ENCODE measurements at regions not wholly inside any gene's neighbourhood (a gene's known extent, or its start where the extent isn't known, plus 50 kb on each side); places are given as distances from the start of the nearest gene placed in this dataset.
"Not testable (repeated sequence)": the region's sequence is repeated elsewhere in the genome, so short reads cannot be mapped to it uniquely, and the experiment has no call there.

DNA sequence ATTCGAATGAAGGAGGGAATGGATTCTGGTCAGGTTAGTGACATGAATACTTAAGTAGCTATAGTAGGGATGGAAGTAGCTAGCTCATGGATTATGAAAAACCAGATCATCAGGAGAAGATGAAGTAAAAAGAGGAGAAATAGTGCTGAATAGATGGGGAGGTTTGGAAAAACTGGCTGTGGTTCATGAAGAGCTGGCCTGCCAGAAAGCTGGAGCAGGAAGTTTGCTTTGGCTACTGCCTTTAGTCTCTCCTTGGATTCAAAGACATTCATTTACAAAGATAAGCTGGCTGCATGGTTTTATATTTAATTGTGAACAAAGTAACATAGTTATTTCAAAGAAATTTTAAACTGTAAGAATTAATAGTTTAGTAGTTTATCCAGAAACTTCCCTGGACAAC lies 567.0 kb downstream of the RIT2 start:
- Histone ChIP-seq H3K9me3 (ENCODE audit: control insufficient read depth, low read depth, low read length) (no peaks in the 10 kb centered on the region), H3K36me3 (ENCODE audit: control insufficient read depth in 2 of 2, extremely low read depth in 1 of 2, insufficient read depth in 2 of 2, low read length in 2 of 2) (no peaks in the 10 kb centered on the region), H3K9ac (ENCODE audit: control insufficient read depth, extremely low read depth, insufficient read depth, low read length) (no peak overlapping the region), H3K27ac (ENCODE audit: control insufficient read depth, insufficient read depth, low read length) (no peak overlapping the region), H3K4me3 (ENCODE audit: control insufficient read depth in 2 of 3, extremely low read depth in 1 of 3, insufficient read depth in 2 of 3, low read depth in 1 of 3, low read length in 3 of 3) (no peak overlapping the region), H3K9me1 (ENCODE audit: control insufficient read depth, extremely low read depth, insufficient read depth, low read length) (no peaks in the 10 kb centered on the region), H3K79me2 (ENCODE audit: control insufficient read depth, insufficient read depth, low read length) (no peaks in the 10 kb centered on the region), H4K20me1 (ENCODE audit: control insufficient read depth, extremely low read depth, insufficient read depth, low read length) (no peaks in the 10 kb centered on the region), H3K4me1 (ENCODE audit: control insufficient read depth, extremely low read depth, insufficient read depth, low read length) (no peaks in the 10 kb centered on the region), H3K4me2 (ENCODE audit: control insufficient read depth, extremely low read depth, insufficient read depth, low read depth, low read length) (no peak overlapping the region), H2AFZ (ENCODE audit: control insufficient read depth, low read length) (no peak overlapping the region), H3K27me3 (ENCODE audit: control insufficient read depth, extremely low read depth, insufficient read depth, low read length) (no peaks in the 10 kb centered on the region)
- no peak for DNase-seq (ENCODE audit: low read depth, low spot score)
- dilution Hi-C loops (cut with MboI; ENCODE audit: extremely low pct_ligation_motif_present, low sequenced_read_pairs): no loop called here
- no peak for FAIRE-seq
- TF ChIP-seq, protein P1, sequence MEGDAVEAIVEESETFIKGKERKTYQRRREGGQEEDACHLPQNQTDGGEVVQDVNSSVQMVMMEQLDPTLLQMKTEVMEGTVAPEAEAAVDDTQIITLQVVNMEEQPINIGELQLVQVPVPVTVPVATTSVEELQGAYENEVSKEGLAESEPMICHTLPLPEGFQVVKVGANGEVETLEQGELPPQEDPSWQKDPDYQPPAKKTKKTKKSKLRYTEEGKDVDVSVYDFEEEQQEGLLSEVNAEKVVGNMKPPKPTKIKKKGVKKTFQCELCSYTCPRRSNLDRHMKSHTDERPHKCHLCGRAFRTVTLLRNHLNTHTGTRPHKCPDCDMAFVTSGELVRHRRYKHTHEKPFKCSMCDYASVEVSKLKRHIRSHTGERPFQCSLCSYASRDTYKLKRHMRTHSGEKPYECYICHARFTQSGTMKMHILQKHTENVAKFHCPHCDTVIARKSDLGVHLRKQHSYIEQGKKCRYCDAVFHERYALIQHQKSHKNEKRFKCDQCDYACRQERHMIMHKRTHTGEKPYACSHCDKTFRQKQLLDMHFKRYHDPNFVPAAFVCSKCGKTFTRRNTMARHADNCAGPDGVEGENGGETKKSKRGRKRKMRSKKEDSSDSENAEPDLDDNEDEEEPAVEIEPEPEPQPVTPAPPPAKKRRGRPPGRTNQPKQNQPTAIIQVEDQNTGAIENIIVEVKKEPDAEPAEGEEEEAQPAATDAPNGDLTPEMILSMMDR (optimal IDR thresholded peaks at IDR 0.05 in 1 of 3, IDR thresholded peaks at IDR 0.05 in 1 of 3, conservative IDR thresholded peaks at IDR 0.05 in 1 of 3; ENCODE audit: extremely low read depth in 1 of 3, insufficient read depth in 2 of 3, low read length in 3 of 3): no peak
- no peak for TF ChIP-seq EZH2 (IDR thresholded peaks at IDR 0.05; ENCODE audit: low read length)

DNA sequence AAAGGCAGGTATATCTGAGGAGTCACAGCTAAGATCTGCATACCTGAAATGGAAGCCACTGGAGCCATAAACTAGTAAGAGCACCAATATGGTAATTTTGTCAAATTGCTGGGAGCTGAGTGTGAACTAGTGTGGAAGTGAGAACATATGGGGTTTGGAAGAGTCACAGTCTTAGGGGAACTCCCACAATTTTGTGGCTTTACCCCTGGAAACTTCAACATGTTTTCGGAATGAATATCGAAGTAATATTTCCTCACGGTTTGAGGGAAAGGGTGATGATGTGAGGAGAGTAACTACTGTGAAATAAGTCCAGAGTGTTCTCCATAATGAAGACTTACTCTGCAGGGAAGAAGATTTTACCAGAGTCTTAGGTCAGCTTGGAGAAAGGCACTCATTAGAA lies 565.9 kb downstream of the RIT2 start:
- Histone ChIP-seq H3K27ac (ENCODE audit: control insufficient read depth, insufficient read depth, low read length) (no peak overlapping the region), H3K4me2 (ENCODE audit: control insufficient read depth, extremely low read depth, insufficient read depth, low read depth, low read length) (no peak overlapping the region), H3K9ac (ENCODE audit: control insufficient read depth, extremely low read depth, insufficient read depth, low read length) (no peak overlapping the region), H3K79me2 (ENCODE audit: control insufficient read depth, insufficient read depth, low read length) (no peaks in the 10 kb centered on the region), H3K9me3 (ENCODE audit: control insufficient read depth, low read depth, low read length) (no peaks in the 10 kb centered on the region), H3K4me1 (ENCODE audit: control insufficient read depth, extremely low read depth, insufficient read depth, low read length) (no peaks in the 10 kb centered on the region), H3K27me3 (ENCODE audit: control insufficient read depth, extremely low read depth, insufficient read depth, low read length) (no peaks in the 10 kb centered on the region), H2AFZ (ENCODE audit: control insufficient read depth, low read length) (no peak overlapping the region), H3K36me3 (ENCODE audit: control insufficient read depth in 2 of 2, extremely low read depth in 1 of 2, insufficient read depth in 2 of 2, low read length in 2 of 2) (no peaks in the 10 kb centered on the region), H3K9me1 (ENCODE audit: control insufficient read depth, extremely low read depth, insufficient read depth, low read length) (no peaks in the 10 kb centered on the region), H4K20me1 (ENCODE audit: control insufficient read depth, extremely low read depth, insufficient read depth, low read length) (no peaks in the 10 kb centered on the region), H3K4me3 (ENCODE audit: control insufficient read depth in 2 of 3, extremely low read depth in 1 of 3, insufficient read depth in 2 of 3, low read depth in 1 of 3, low read length in 3 of 3) (no peak overlapping the region)
- dilution Hi-C loops (cut with MboI; ENCODE audit: extremely low pct_ligation_motif_present, low sequenced_read_pairs): no loop called here
- no peak for TF ChIP-seq EZH2 (IDR thresholded peaks at IDR 0.05; ENCODE audit: low read length)
- TF ChIP-seq, protein P1 (optimal IDR thresholded peaks at IDR 0.05 in 1 of 3, IDR thresholded peaks at IDR 0.05 in 1 of 3, conservative IDR thresholded peaks at IDR 0.05 in 1 of 3; ENCODE audit: extremely low read depth in 1 of 3, insufficient read depth in 2 of 3, low read length in 3 of 3): no peak
- DNase-seq (ENCODE audit: low read depth, low spot score) (no peak), FAIRE-seq (no peak)

DNA sequence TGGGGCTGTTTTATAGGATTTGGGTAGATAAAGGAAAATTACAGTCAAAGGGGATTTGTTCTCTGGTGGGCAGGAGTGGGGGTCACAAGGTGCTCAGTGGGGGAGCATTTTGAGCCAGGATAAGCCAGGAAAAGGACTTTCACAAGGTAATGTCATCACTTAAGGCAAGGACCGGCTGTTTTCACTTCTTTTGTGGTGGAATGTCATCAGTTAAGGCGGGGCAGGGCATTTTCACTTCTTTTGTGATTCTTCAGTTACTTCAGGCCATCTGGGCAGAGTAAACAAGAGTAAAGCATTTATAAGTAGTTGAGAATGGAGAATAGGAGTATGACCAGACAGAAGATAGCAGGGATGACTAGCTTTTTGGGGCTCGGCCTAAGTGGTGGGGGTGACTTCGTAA lies 562.9 kb downstream of the RIT2 start:
- not testable (repeated sequence) for FAIRE-seq; DNase-seq (ENCODE audit: low read depth, low spot score)

More for the DNA sequence above, 562.9 kb downstream of the RIT2 start:
- H3K9me1 ChIP-seq (ENCODE audit: control insufficient read depth, extremely low read depth, insufficient read depth, low read length); H3K27ac ChIP-seq (ENCODE audit: control insufficient read depth, insufficient read depth, low read length); H3K4me2 ChIP-seq (ENCODE audit: control insufficient read depth, extremely low read depth, insufficient read depth, low read depth, low read length); H3K4me3 ChIP-seq (ENCODE audit: control insufficient read depth in 2 of 3, extremely low read depth in 1 of 3, insufficient read depth in 2 of 3, low read depth in 1 of 3, low read length in 3 of 3); dilution Hi-C loops (cut with MboI; ENCODE audit: extremely low pct_ligation_motif_present, low sequenced_read_pairs); H3K27me3 ChIP-seq (ENCODE audit: control insufficient read depth, extremely low read depth, insufficient read depth, low read length); H3K9me3 ChIP-seq (ENCODE audit: control insufficient read depth, low read depth, low read length); H3K4me1 ChIP-seq (ENCODE audit: control insufficient read depth, extremely low read depth, insufficient read depth, low read length); H3K79me2 ChIP-seq (ENCODE audit: control insufficient read depth, insufficient read depth, low read length); H4K20me1 ChIP-seq (ENCODE audit: control insufficient read depth, extremely low read depth, insufficient read depth, low read length); H3K36me3 ChIP-seq (ENCODE audit: control insufficient read depth in 2 of 2, extremely low read depth in 1 of 2, insufficient read depth in 2 of 2, low read length in 2 of 2); H2AFZ ChIP-seq (ENCODE audit: control insufficient read depth, low read length); H3K9ac ChIP-seq (ENCODE audit: control insufficient read depth, extremely low read depth, insufficient read depth, low read length): not testable (repeated sequence)
